IMR-90 (cell line): ENCODE measurements at regions not wholly inside any gene's neighbourhood (a gene's known extent, or its start where the extent isn't known, plus 50 kb on each side); places are given as distances from the start of the nearest gene placed in this dataset.

Source experiments
- ATAC-seq: fragments of 200-7000 bp; cut with Tn5 transposase; 2 replicates; pipeline ENCODE4 v1.9.1; 2020; ENCODE audit warnings: low read depth, mild to moderate bottlenecking, moderate library complexity
- BruUV-seq: library from RNA; stranded (reverse); fragments of 400-500 nt; replicated peaks from 2 replicates; lab custom pipeline; 2021; lab: Mats Ljungman, UMichigan
- CTCF ChIA-PET: fragments of 300-600 bp; formaldehyde crosslinking; extraction: SDS; loops from one replicate; lab custom pipeline; 2021; ENCODE audit warnings: antibody characterized with exemption; lab: Yijun Ruan, JAX
- POLR2A ChIA-PET: fragments of 300-600 bp; sonication (Branson Sonifier 250); formaldehyde crosslinking; loops from one replicate; lab custom pipeline; 2022; ENCODE audit warnings: antibody characterized with exemption; ENCODE audit not compliant: unreplicated experiment; lab: Charles Lee
- DNase-seq: peaks from one replicate; pipeline ENCODE4 v3.0.0; 2013
- H2AFZ ChIP-seq: replicated peaks from 2 replicates; pipeline ENCODE3; 2013; ENCODE audit warnings: low read length, mild to moderate bottlenecking; ENCODE audit not compliant: poor library complexity
- H2AK5ac ChIP-seq: 2 replicates; pipeline ENCODE4 v1.6.1; 2013; ENCODE audit warnings: low read depth, low read length, inconsistent platforms
- H2AK9ac ChIP-seq: replicated peaks from 2 replicates; pipeline ENCODE3; 2013; ENCODE audit warnings: mild to moderate bottlenecking, low read depth, low read length, moderate library complexity; ENCODE audit not compliant: poor library complexity
- H2BK120ac ChIP-seq: 2 replicates; pipeline ENCODE4 v1.6.1; 2013; ENCODE audit warnings: low read depth, low read length, inconsistent platforms
- H2BK15ac ChIP-seq: 3 replicates; pipeline ENCODE4 v1.6.1; 2013; ENCODE audit warnings: low read depth, low read length, inconsistent platforms
- H2BK20ac ChIP-seq: 2 replicates; pipeline ENCODE4 v1.6.1; 2013; ENCODE audit warnings: low read depth, mild to moderate bottlenecking, inconsistent platforms, low read length, moderate library complexity
- H2BK5ac ChIP-seq: 2 replicates; pipeline ENCODE4 v1.6.1; 2013; ENCODE audit warnings: mild to moderate bottlenecking, low read depth, low read length, inconsistent platforms; ENCODE audit not compliant: poor library complexity, severe bottlenecking
- H3K14ac ChIP-seq: replicated peaks from 2 replicates; pipeline ENCODE4 v1.6.1; 2013; ENCODE audit warnings: low read depth, low read length, inconsistent platforms
- H3K18ac ChIP-seq: 2 replicates; pipeline ENCODE4 v1.6.1; 2013; ENCODE audit warnings: low read depth, low read length, control low read depth
- H3K23ac ChIP-seq: 2 replicates; pipeline ENCODE4 v1.6.1; 2013; ENCODE audit warnings: low read depth, low read length, inconsistent platforms
- H3K27ac ChIP-seq: 2 replicates; pipeline ENCODE4 v1.5.1; 2013; ENCODE audit warnings: mild to moderate bottlenecking, control low read depth, low read length; ENCODE audit not compliant: insufficient read depth
- H3K27me3 ChIP-seq: 2 replicates; pipeline ENCODE4 v1.6.1; 2013; ENCODE audit warnings: low read length; ENCODE audit not compliant: control insufficient read depth, insufficient read depth
- H3K36me3 ChIP-seq: 2 replicates; pipeline ENCODE4 v1.6.1; 2013; ENCODE audit warnings: low read length, mixed read lengths; ENCODE audit not compliant: control insufficient read depth, insufficient read depth
- H3K4ac ChIP-seq: 2 replicates; pipeline ENCODE4 v1.6.1; 2013; ENCODE audit warnings: low read depth, low read length, inconsistent platforms
- H3K4me1 ChIP-seq: 2 replicates; pipeline ENCODE4 v1.6.1; 2013; ENCODE audit warnings: low read length, mixed read lengths; ENCODE audit not compliant: control insufficient read depth, insufficient read depth
- H3K4me2 ChIP-seq: 2 replicates; pipeline ENCODE4 v1.6.1; 2013; ENCODE audit warnings: low read depth, mild to moderate bottlenecking, control low read depth, low read length, moderate library complexity
- H3K4me3 ChIP-seq: 2 replicates; pipeline ENCODE4 v1.5.1; 2013; ENCODE audit warnings: low read depth, mild to moderate bottlenecking, control low read depth, low read length, moderate library complexity; ENCODE audit not compliant: insufficient read depth
- H3K56ac ChIP-seq: 2 replicates; pipeline ENCODE4 v1.6.1; 2013; ENCODE audit warnings: low read length, inconsistent platforms; ENCODE audit not compliant: insufficient read depth; ENCODE audit errors: extremely low read depth
- H3K79me1 ChIP-seq, 2 experiments: 2 replicates each; pipeline ENCODE4 v1.6.1; 2013; ENCODE audit warnings: low read length in 2 of 2, inconsistent platforms in 1 of 2, low read depth in 1 of 2
- H3K9ac ChIP-seq: 2 replicates; pipeline ENCODE4 v1.6.1; 2013; ENCODE audit warnings: low read depth, low read length, control low read depth
- H3K9me1 ChIP-seq: 2 replicates; pipeline ENCODE4 v1.6.1; 2013; ENCODE audit warnings: low read length, inconsistent platforms; ENCODE audit not compliant: insufficient read depth
- H3K9me3 ChIP-seq: 2 replicates; pipeline ENCODE4 v1.6.1; 2013; ENCODE audit warnings: low read length; ENCODE audit not compliant: control insufficient read depth, insufficient read depth
- H4K20me1 ChIP-seq: 2 replicates; pipeline ENCODE4 v1.6.1; 2013; ENCODE audit warnings: low read length, inconsistent platforms; ENCODE audit not compliant: insufficient read depth
- H4K5ac ChIP-seq: 2 replicates; pipeline ENCODE4 v1.6.1; 2013; ENCODE audit warnings: mild to moderate bottlenecking, low read depth, low read length, control low read depth
- H4K8ac ChIP-seq, 2 experiments: 2 replicates each; pipeline ENCODE4 v1.6.1; 2013; ENCODE audit warnings: low read depth in 2 of 2, low read length in 2 of 2, control low read depth in 1 of 2, inconsistent platforms in 1 of 2
- H4K91ac ChIP-seq: 2 replicates; pipeline ENCODE4 v1.6.1; 2013; ENCODE audit warnings: low read depth, low read length, inconsistent platforms; ENCODE audit not compliant: insufficient read depth
- CHD1 ChIP-seq: IDR thresholded peaks from 2 replicates; pipeline ENCODE4 v1.6.1; 2012; ENCODE audit warnings: low read depth, low read length, improper control_type of control experiment
- MXI1 ChIP-seq: IDR thresholded peaks from 2 replicates; pipeline ENCODE4 v1.6.1; 2012; ENCODE audit warnings: low read depth, mild to moderate bottlenecking, low read length, moderate library complexity, borderline replicate concordance
- NFE2L2 ChIP-seq: fragments of 150-350 bp; IDR thresholded peaks from 2 replicates; pipeline ENCODE4 v1.6.1; 2016; ENCODE audit warnings: low read depth, mild to moderate bottlenecking, low read length
- WGBS, 2 experiments: methylation state at CpG; one replicate each; pipeline versions ENCODE4 v1.1.5 to v1.1.7; 2013; ENCODE audit warnings: missing lambda C conversion rate in 2 of 2; ENCODE audit not compliant: insufficient read length in 1 of 2; ENCODE audit errors: extremely low coverage in 2 of 2; 5-methylcytosine and 5-hydroxymethylcytosine counted together
- dilution Hi-C: fragments of 300-500 bp; cut with HindIII; formaldehyde crosslinking; loops from one replicate; pipeline ENCODE4 v1.14.3; 2018; ENCODE audit warnings: low sequenced_read_pairs; ENCODE audit not compliant: unreplicated experiment
- in situ Hi-C: fragments of 300-500 bp; cut with MboI; formaldehyde crosslinking; loops from 3 replicates; pipeline ENCODE4 v1.14.3; 2019; ENCODE audit warnings: low sequenced_read_pairs, inconsistent platforms, mixed read lengths
- intact Hi-C: fragments of 100-400 bp; cut with micrococcal nuclease; formaldehyde crosslinking; loops from 2 replicates; pipeline ENCODE4 v1.10.0; 2022
- TF ChIP-seq, protein P1 (sequence below): conservative IDR thresholded peaks from 2 replicates; pipeline ENCODE4 v1.5.1; 2012; ENCODE audit warnings: mild to moderate bottlenecking, low read depth, low read length, improper control_type of control experiment

- ChIA-PET CTCF (no interaction called here), POLR2A (no interaction called here)
- no peaks in the 10 kb centered on the region for H4K20me1 ChIP-seq
- TF ChIP-seq, protein P1, sequence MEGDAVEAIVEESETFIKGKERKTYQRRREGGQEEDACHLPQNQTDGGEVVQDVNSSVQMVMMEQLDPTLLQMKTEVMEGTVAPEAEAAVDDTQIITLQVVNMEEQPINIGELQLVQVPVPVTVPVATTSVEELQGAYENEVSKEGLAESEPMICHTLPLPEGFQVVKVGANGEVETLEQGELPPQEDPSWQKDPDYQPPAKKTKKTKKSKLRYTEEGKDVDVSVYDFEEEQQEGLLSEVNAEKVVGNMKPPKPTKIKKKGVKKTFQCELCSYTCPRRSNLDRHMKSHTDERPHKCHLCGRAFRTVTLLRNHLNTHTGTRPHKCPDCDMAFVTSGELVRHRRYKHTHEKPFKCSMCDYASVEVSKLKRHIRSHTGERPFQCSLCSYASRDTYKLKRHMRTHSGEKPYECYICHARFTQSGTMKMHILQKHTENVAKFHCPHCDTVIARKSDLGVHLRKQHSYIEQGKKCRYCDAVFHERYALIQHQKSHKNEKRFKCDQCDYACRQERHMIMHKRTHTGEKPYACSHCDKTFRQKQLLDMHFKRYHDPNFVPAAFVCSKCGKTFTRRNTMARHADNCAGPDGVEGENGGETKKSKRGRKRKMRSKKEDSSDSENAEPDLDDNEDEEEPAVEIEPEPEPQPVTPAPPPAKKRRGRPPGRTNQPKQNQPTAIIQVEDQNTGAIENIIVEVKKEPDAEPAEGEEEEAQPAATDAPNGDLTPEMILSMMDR = no peak
- TF ChIP-seq MXI1 (no peak), NFE2L2 (no peak), CHD1 (no peak)
- no peak overlapping the region for H3K27ac ChIP-seq
- H3K9ac ChIP-seq = no peak overlapping the region
- H2BK5ac ChIP-seq = no peak overlapping the region
- no TSS peak for BruUV-seq
- H3K9me3 ChIP-seq = no peaks in the 10 kb centered on the region
- no peak overlapping the region for H2AK9ac ChIP-seq
- no peak overlapping the region for H4K8ac ChIP-seq
- intact Hi-C loops = no loop called here
- no peak overlapping the region for H2BK20ac ChIP-seq
- in situ Hi-C loops = no loop called here
- no peaks in the 10 kb centered on the region for H3K79me1 ChIP-seq
- H3K36me3 ChIP-seq = no peaks in the 10 kb centered on the region
- H4K91ac ChIP-seq = no peak overlapping the region
- no CpG with 5 or more reads among the region's 3 CpGs for WGBS, 2 experiments
- H2BK120ac ChIP-seq = no peak overlapping the region
- no peak for ATAC-seq
- H2AK5ac ChIP-seq = no peak overlapping the region
- H3K4me2 ChIP-seq = no peak overlapping the region
- no peaks in the 10 kb centered on the region for H3K9me1 ChIP-seq
- no peak overlapping the region for H4K5ac ChIP-seq
- H3K56ac ChIP-seq = no peak overlapping the region
- no peak overlapping the region for H2BK15ac ChIP-seq
- H3K23ac ChIP-seq = no peak overlapping the region
- no peak overlapping the region for H3K18ac ChIP-seq
- no peak overlapping the region for H3K4ac ChIP-seq
- no peak overlapping the region for H3K4me3 ChIP-seq
- H2AFZ ChIP-seq = no peak overlapping the region
- H3K27me3 ChIP-seq = no peaks in the 10 kb centered on the region
- no peak for DNase-seq
- H3K4me1 ChIP-seq = no peaks in the 10 kb centered on the region
- no peak overlapping the region for H3K14ac ChIP-seq
- dilution Hi-C loops = no loop called here
These were observed 800.5 kb upstream of the KLHL1 start for GRCh38 chr13:70908795-70909194.
